Liver (tissue), 3 donors: ENCODE measurements at regions not wholly inside any gene's neighbourhood (a gene's known extent, or its start where the extent isn't known, plus 50 kb on each side); places are given as distances from the start of the nearest gene placed in this dataset.

Experiments used
- FOXA1 ChIP-seq: IDR thresholded peaks from 2 replicates; pipeline ENCODE4 v1.6.1; 2016; ENCODE audit warnings: antibody characterized with exemption
- GABPA ChIP-seq, 2 donors: IDR thresholded peaks in 1 of 2; conservative IDR thresholded peaks in 1 of 2; 2 replicates each; pipeline ENCODE4 v1.6.1; 2016; ENCODE audit warnings: antibody characterized with exemption in 2 of 2, mild to moderate bottlenecking in 1 of 2, moderate library complexity in 1 of 2
- JUND ChIP-seq, 2 donors: IDR thresholded peaks; 2 replicates each; pipeline ENCODE4 v1.6.1; 2016; ENCODE audit warnings: antibody characterized with exemption in 2 of 2
- NR2F2 ChIP-seq: IDR thresholded peaks from 2 replicates; pipeline ENCODE4 v1.6.1; 2016; ENCODE audit warnings: antibody characterized with exemption
- RAD21 ChIP-seq, 2 donors: IDR thresholded peaks; 2 replicates each; pipeline ENCODE4 v1.6.1; 2016; ENCODE audit warnings: antibody characterized with exemption in 2 of 2, mild to moderate bottlenecking in 2 of 2
- RXRA ChIP-seq, 2 donors: IDR thresholded peaks; 2 replicates each; pipeline ENCODE4 v1.6.1; 2017 to 2018; ENCODE audit warnings: antibody characterized with exemption in 2 of 2, mild to moderate bottlenecking in 1 of 2
- SP1 ChIP-seq: IDR thresholded peaks from 2 replicates; pipeline ENCODE4 v1.6.1; 2018; ENCODE audit warnings: antibody characterized with exemption, mild to moderate bottlenecking
- TAF1 ChIP-seq: conservative IDR thresholded peaks from 2 replicates; pipeline ENCODE4 v1.6.1; 2016; ENCODE audit warnings: antibody characterized with exemption, mild to moderate bottlenecking
- YY1 ChIP-seq: IDR thresholded peaks from 2 replicates; pipeline ENCODE4 v1.6.1; 2016; ENCODE audit warnings: antibody characterized with exemption, mild to moderate bottlenecking
- TF ChIP-seq, protein P1 (sequence below): fragments of 150-350 bp; IDR thresholded peaks from 2 replicates; pipeline ENCODE4 v1.5.1; 2017; ENCODE audit warnings: improper control_type of control experiment, low read depth, low read length; ENCODE audit not compliant: missing input control
- TF ChIP-seq, protein P2 (sequence below): IDR thresholded peaks from 2 replicates; pipeline ENCODE4 v1.6.1; 2016; ENCODE audit warnings: antibody characterized with exemption
- TF ChIP-seq, protein P3 (sequence below): IDR thresholded peaks from 2 replicates; pipeline ENCODE4 v1.6.1; 2016; ENCODE audit warnings: antibody characterized with exemption, mild to moderate bottlenecking
- TF ChIP-seq, protein P4 (sequence below): IDR thresholded peaks from 2 replicates; pipeline ENCODE4 v1.6.1; 2016; ENCODE audit warnings: antibody characterized with exemption
- donor health status: healthy.
- donor health status: healthy.

DNA sequence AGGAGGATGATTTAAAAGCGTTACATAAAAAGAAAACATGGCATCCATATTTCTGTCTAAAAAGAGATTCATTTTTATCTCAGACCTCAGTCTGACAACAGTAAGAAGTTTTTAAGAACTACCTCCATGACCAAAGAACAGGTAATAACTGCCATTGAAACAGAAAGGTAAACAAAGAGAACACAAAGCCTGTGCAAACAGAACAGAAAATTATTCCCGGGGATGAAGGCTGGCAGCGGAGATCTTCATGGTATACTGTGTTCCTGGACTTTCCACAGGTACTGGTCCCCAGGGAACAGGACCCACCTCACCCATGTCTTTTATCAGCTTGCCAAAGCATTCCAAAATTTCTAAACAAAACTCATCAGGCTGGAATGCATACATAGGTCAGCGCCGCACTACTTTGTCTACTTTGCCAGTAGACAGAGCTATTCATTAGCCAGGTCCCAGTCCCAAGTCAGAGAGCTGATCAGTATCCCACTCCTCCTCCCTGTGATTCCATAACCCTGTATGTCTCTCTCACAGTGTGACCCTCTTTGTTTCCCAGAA, 277.3 kb downstream of the MBD2 start:
- TF ChIP-seq, protein P1, sequence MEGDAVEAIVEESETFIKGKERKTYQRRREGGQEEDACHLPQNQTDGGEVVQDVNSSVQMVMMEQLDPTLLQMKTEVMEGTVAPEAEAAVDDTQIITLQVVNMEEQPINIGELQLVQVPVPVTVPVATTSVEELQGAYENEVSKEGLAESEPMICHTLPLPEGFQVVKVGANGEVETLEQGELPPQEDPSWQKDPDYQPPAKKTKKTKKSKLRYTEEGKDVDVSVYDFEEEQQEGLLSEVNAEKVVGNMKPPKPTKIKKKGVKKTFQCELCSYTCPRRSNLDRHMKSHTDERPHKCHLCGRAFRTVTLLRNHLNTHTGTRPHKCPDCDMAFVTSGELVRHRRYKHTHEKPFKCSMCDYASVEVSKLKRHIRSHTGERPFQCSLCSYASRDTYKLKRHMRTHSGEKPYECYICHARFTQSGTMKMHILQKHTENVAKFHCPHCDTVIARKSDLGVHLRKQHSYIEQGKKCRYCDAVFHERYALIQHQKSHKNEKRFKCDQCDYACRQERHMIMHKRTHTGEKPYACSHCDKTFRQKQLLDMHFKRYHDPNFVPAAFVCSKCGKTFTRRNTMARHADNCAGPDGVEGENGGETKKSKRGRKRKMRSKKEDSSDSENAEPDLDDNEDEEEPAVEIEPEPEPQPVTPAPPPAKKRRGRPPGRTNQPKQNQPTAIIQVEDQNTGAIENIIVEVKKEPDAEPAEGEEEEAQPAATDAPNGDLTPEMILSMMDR, result no peak
- TF ChIP-seq RAD21 (IDR thresholded peaks at IDR 0.05) (no peak), TAF1 (no peak), GABPA (IDR thresholded peaks at IDR 0.05 in 1 of 2, conservative IDR thresholded peaks at IDR 0.05 in 1 of 2) (no peak), FOXA1 (no peak), YY1 (no peak), JUND (IDR thresholded peaks at IDR 0.05) (no peak), SP1 (no peak), NR2F2 (no peak), RXRA (IDR thresholded peaks at IDR 0.05) (no peak)
- TF ChIP-seq, protein P2, sequence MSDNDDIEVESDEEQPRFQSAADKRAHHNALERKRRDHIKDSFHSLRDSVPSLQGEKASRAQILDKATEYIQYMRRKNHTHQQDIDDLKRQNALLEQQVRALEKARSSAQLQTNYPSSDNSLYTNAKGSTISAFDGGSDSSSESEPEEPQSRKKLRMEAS, result no peak
- TF ChIP-seq, protein P3, sequence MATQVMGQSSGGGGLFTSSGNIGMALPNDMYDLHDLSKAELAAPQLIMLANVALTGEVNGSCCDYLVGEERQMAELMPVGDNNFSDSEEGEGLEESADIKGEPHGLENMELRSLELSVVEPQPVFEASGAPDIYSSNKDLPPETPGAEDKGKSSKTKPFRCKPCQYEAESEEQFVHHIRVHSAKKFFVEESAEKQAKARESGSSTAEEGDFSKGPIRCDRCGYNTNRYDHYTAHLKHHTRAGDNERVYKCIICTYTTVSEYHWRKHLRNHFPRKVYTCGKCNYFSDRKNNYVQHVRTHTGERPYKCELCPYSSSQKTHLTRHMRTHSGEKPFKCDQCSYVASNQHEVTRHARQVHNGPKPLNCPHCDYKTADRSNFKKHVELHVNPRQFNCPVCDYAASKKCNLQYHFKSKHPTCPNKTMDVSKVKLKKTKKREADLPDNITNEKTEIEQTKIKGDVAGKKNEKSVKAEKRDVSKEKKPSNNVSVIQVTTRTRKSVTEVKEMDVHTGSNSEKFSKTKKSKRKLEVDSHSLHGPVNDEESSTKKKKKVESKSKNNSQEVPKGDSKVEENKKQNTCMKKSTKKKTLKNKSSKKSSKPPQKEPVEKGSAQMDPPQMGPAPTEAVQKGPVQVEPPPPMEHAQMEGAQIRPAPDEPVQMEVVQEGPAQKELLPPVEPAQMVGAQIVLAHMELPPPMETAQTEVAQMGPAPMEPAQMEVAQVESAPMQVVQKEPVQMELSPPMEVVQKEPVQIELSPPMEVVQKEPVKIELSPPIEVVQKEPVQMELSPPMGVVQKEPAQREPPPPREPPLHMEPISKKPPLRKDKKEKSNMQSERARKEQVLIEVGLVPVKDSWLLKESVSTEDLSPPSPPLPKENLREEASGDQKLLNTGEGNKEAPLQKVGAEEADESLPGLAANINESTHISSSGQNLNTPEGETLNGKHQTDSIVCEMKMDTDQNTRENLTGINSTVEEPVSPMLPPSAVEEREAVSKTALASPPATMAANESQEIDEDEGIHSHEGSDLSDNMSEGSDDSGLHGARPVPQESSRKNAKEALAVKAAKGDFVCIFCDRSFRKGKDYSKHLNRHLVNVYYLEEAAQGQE, result no peak
- TF ChIP-seq, protein P4, sequence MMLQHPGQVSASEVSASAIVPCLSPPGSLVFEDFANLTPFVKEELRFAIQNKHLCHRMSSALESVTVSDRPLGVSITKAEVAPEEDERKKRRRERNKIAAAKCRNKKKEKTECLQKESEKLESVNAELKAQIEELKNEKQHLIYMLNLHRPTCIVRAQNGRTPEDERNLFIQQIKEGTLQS, result no peak
